ENCODE measurements at regions not wholly inside any gene's neighbourhood (a gene's known extent, or its start where the extent isn't known, plus 50 kb on each side); places are given as distances from the start of the nearest gene placed in this dataset.

GRCh38 chrY:15162211-15162610 lies 637.9 kb downstream of the NLGN4Y start:
- Histone ChIP-seq H3K4me3 (ENCODE audit: low read length in 2 of 2) (no peak overlapping the region), H3K9ac (ENCODE audit: low read length in 2 of 2) (no peak overlapping the region), H3K9me3 (ENCODE audit: control insufficient read depth in 2 of 2, low read length in 2 of 2) (no peaks in the 10 kb centered on the region), H3K4me1 (ENCODE audit: control insufficient read depth, insufficient read depth, low read length) (no peaks in the 10 kb centered on the region), H3K27me3 (ENCODE audit: control insufficient read depth in 1 of 2, insufficient read depth in 2 of 2, low read length in 2 of 2) (no peaks in the 10 kb centered on the region), H3K27ac (ENCODE audit: low read length) (no peak overlapping the region), H3K36me3 (ENCODE audit: control insufficient read depth in 2 of 2, insufficient read depth in 2 of 2, low read length in 2 of 2) (no peaks in the 10 kb centered on the region)

GRCh38 chrY:15179890-15180289 lies 655.6 kb downstream of the NLGN4Y start:
- no peaks in the 10 kb centered on the region for H3K27me3 ChIP-seq (ENCODE audit: control insufficient read depth in 1 of 2, insufficient read depth in 2 of 2, low read length in 2 of 2)
- H3K36me3 ChIP-seq (ENCODE audit: control insufficient read depth in 2 of 2, insufficient read depth in 2 of 2, low read length in 2 of 2), result no peaks in the 10 kb centered on the region
- H3K4me1 ChIP-seq (ENCODE audit: control insufficient read depth, insufficient read depth, low read length), result no peaks in the 10 kb centered on the region
- no peak overlapping the region for H3K27ac ChIP-seq (ENCODE audit: low read length)
- H3K9me3 ChIP-seq (ENCODE audit: control insufficient read depth in 2 of 2, low read length in 2 of 2), result no peaks in the 10 kb centered on the region
- no peak overlapping the region for H3K4me3 ChIP-seq (ENCODE audit: low read length in 2 of 2)
- H3K9ac ChIP-seq (ENCODE audit: low read length in 2 of 2), result no peak overlapping the region

GRCh38 chrY:15229056-15229455 lies 704.7 kb downstream of the NLGN4Y start:
- H3K27ac ChIP-seq (ENCODE audit: low read length), result no peak overlapping the region
- H3K9ac ChIP-seq (ENCODE audit: low read length in 2 of 2), result no peak overlapping the region
- H3K9me3 ChIP-seq (ENCODE audit: control insufficient read depth in 2 of 2, low read length in 2 of 2), result no peaks in the 10 kb centered on the region
- H3K4me3 ChIP-seq (ENCODE audit: low read length in 2 of 2), result no peak overlapping the region
- no peaks in the 10 kb centered on the region for H3K4me1 ChIP-seq (ENCODE audit: control insufficient read depth, insufficient read depth, low read length)
- no peaks in the 10 kb centered on the region for H3K27me3 ChIP-seq (ENCODE audit: control insufficient read depth in 1 of 2, insufficient read depth in 2 of 2, low read length in 2 of 2)
- H3K36me3 ChIP-seq (ENCODE audit: control insufficient read depth in 2 of 2, insufficient read depth in 2 of 2, low read length in 2 of 2), result no peaks in the 10 kb centered on the region

- Histone ChIP-seq H3K27ac (ENCODE audit: low read length) (no peak overlapping the region), H3K9ac (ENCODE audit: low read length in 2 of 2) (no peak overlapping the region), H3K4me1 (ENCODE audit: control insufficient read depth, insufficient read depth, low read length) (no peaks in the 10 kb centered on the region), H3K4me3 (ENCODE audit: low read length in 2 of 2) (no peak overlapping the region), H3K36me3 (ENCODE audit: control insufficient read depth in 2 of 2, insufficient read depth in 2 of 2, low read length in 2 of 2) (no peaks in the 10 kb centered on the region), H3K9me3 (ENCODE audit: control insufficient read depth in 2 of 2, low read length in 2 of 2) (no peaks in the 10 kb centered on the region), H3K27me3 (ENCODE audit: control insufficient read depth in 1 of 2, insufficient read depth in 2 of 2, low read length in 2 of 2) (no peaks in the 10 kb centered on the region)
Observed at GRCh38 chrY:15239596-15240132, 715.3 kb downstream of the NLGN4Y start.

- H3K9ac ChIP-seq (ENCODE audit: low read length in 2 of 2), result no peak overlapping the region
- no peaks in the 10 kb centered on the region for H3K4me1 ChIP-seq (ENCODE audit: control insufficient read depth, insufficient read depth, low read length)
- H3K27me3 ChIP-seq (ENCODE audit: control insufficient read depth in 1 of 2, insufficient read depth in 2 of 2, low read length in 2 of 2), result no peaks in the 10 kb centered on the region
- no peak overlapping the region for H3K4me3 ChIP-seq (ENCODE audit: low read length in 2 of 2)
- no peaks in the 10 kb centered on the region for H3K9me3 ChIP-seq (ENCODE audit: control insufficient read depth in 2 of 2, low read length in 2 of 2)
- no peak overlapping the region for H3K27ac ChIP-seq (ENCODE audit: low read length)
- H3K36me3 ChIP-seq (ENCODE audit: control insufficient read depth in 2 of 2, insufficient read depth in 2 of 2, low read length in 2 of 2), result no peaks in the 10 kb centered on the region
Observed at GRCh38 chrY:15259286-15259685, 735.0 kb downstream of the NLGN4Y start.

- Histone ChIP-seq H3K9me3 (ENCODE audit: control insufficient read depth in 2 of 2, low read length in 2 of 2) (no peaks in the 10 kb centered on the region), H3K9ac (ENCODE audit: low read length in 2 of 2) (no peak overlapping the region), H3K27ac (ENCODE audit: low read length) (no peak overlapping the region), H3K4me1 (ENCODE audit: control insufficient read depth, insufficient read depth, low read length) (no peaks in the 10 kb centered on the region), H3K36me3 (ENCODE audit: control insufficient read depth in 2 of 2, insufficient read depth in 2 of 2, low read length in 2 of 2) (no peaks in the 10 kb centered on the region), H3K27me3 (ENCODE audit: control insufficient read depth in 1 of 2, insufficient read depth in 2 of 2, low read length in 2 of 2) (no peaks in the 10 kb centered on the region), H3K4me3 (ENCODE audit: low read length in 2 of 2) (no peak overlapping the region)
Observed at GRCh38 chrY:15286572-15286971, 762.2 kb downstream of the NLGN4Y start.

- Histone ChIP-seq H3K27ac (ENCODE audit: low read length) (no peak overlapping the region), H3K27me3 (ENCODE audit: control insufficient read depth in 1 of 2, insufficient read depth in 2 of 2, low read length in 2 of 2) (no peaks in the 10 kb centered on the region), H3K4me3 (ENCODE audit: low read length in 2 of 2) (no peak overlapping the region), H3K36me3 (ENCODE audit: control insufficient read depth in 2 of 2, insufficient read depth in 2 of 2, low read length in 2 of 2) (no peaks in the 10 kb centered on the region), H3K9ac (ENCODE audit: low read length in 2 of 2) (no peak overlapping the region), H3K4me1 (ENCODE audit: control insufficient read depth, insufficient read depth, low read length) (no peaks in the 10 kb centered on the region), H3K9me3 (ENCODE audit: control insufficient read depth in 2 of 2, low read length in 2 of 2) (no peaks in the 10 kb centered on the region)
Observed at GRCh38 chrY:15289821-15290220, 765.5 kb downstream of the NLGN4Y start.

GRCh38 chrY:15292881-15293280 lies 768.6 kb downstream of the NLGN4Y start:
- H3K36me3 ChIP-seq (ENCODE audit: control insufficient read depth in 2 of 2, insufficient read depth in 2 of 2, low read length in 2 of 2), result no peaks in the 10 kb centered on the region
- H3K9me3 ChIP-seq (ENCODE audit: control insufficient read depth in 2 of 2, low read length in 2 of 2), result no peaks in the 10 kb centered on the region
- H3K9ac ChIP-seq (ENCODE audit: low read length in 2 of 2), result no peak overlapping the region
- H3K27ac ChIP-seq (ENCODE audit: low read length), result no peak overlapping the region
- H3K4me1 ChIP-seq (ENCODE audit: control insufficient read depth, insufficient read depth, low read length), result no peaks in the 10 kb centered on the region
- no peak overlapping the region for H3K4me3 ChIP-seq (ENCODE audit: low read length in 2 of 2)
- no peaks in the 10 kb centered on the region for H3K27me3 ChIP-seq (ENCODE audit: control insufficient read depth in 1 of 2, insufficient read depth in 2 of 2, low read length in 2 of 2)

- Histone ChIP-seq H3K27ac (ENCODE audit: low read length) (no peak overlapping the region), H3K9me3 (ENCODE audit: control insufficient read depth in 2 of 2, low read length in 2 of 2) (no peaks in the 10 kb centered on the region), H3K9ac (ENCODE audit: low read length in 2 of 2) (no peak overlapping the region), H3K36me3 (ENCODE audit: control insufficient read depth in 2 of 2, insufficient read depth in 2 of 2, low read length in 2 of 2) (no peaks in the 10 kb centered on the region), H3K4me3 (ENCODE audit: low read length in 2 of 2) (no peak overlapping the region), H3K4me1 (ENCODE audit: control insufficient read depth, insufficient read depth, low read length) (no peaks in the 10 kb centered on the region), H3K27me3 (ENCODE audit: control insufficient read depth in 1 of 2, insufficient read depth in 2 of 2, low read length in 2 of 2) (no peaks in the 10 kb centered on the region)
Observed at GRCh38 chrY:15301879-15302278, 777.5 kb downstream of the NLGN4Y start.

GRCh38 chrY:15312166-15312565 lies 787.8 kb downstream of the NLGN4Y start:
- H3K36me3 ChIP-seq (ENCODE audit: control insufficient read depth in 2 of 2, insufficient read depth in 2 of 2, low read length in 2 of 2), result no peaks in the 10 kb centered on the region
- H3K4me3 ChIP-seq (ENCODE audit: low read length in 2 of 2), result no peak overlapping the region
- no peak overlapping the region for H3K27ac ChIP-seq (ENCODE audit: low read length)
- H3K9me3 ChIP-seq (ENCODE audit: control insufficient read depth in 2 of 2, low read length in 2 of 2), result no peaks in the 10 kb centered on the region
- no peaks in the 10 kb centered on the region for H3K27me3 ChIP-seq (ENCODE audit: control insufficient read depth in 1 of 2, insufficient read depth in 2 of 2, low read length in 2 of 2)
- H3K4me1 ChIP-seq (ENCODE audit: control insufficient read depth, insufficient read depth, low read length), result no peaks in the 10 kb centered on the region
- H3K9ac ChIP-seq (ENCODE audit: low read length in 2 of 2), result no peak overlapping the region

- no peaks in the 10 kb centered on the region for H3K9me3 ChIP-seq (ENCODE audit: control insufficient read depth in 2 of 2, low read length in 2 of 2)
- no peaks in the 10 kb centered on the region for H3K4me1 ChIP-seq (ENCODE audit: control insufficient read depth, insufficient read depth, low read length)
- no peaks in the 10 kb centered on the region for H3K36me3 ChIP-seq (ENCODE audit: control insufficient read depth in 2 of 2, insufficient read depth in 2 of 2, low read length in 2 of 2)
- H3K9ac ChIP-seq (ENCODE audit: low read length in 2 of 2), result no peak overlapping the region
- H3K27me3 ChIP-seq (ENCODE audit: control insufficient read depth in 1 of 2, insufficient read depth in 2 of 2, low read length in 2 of 2), result no peaks in the 10 kb centered on the region
- H3K4me3 ChIP-seq (ENCODE audit: low read length in 2 of 2), result no peak overlapping the region
- no peak overlapping the region for H3K27ac ChIP-seq (ENCODE audit: low read length)
Observed at GRCh38 chrY:15324189-15324588, 799.9 kb downstream of the NLGN4Y start.
